Neural progenitor cell (in vitro differentiated cells): ENCODE measurements at regions not wholly inside any gene's neighbourhood (a gene's known extent, or its start where the extent isn't known, plus 50 kb on each side); places are given as distances from the start of the nearest gene placed in this dataset.

Experiments used
- DNase-seq: peaks from one replicate; pipeline ENCODE4 v3.0.0-alpha.2; 2016; ENCODE audit warnings: low spot score
- H2AFZ ChIP-seq: fragments of 200-600 bp; sonication (generic); replicated peaks from 2 replicates; pipeline ENCODE4 v1.6.1; 2016; ENCODE audit warnings: antibody characterized with exemption
- H3F3A ChIP-seq: fragments of 200-600 bp; sonication (generic); 2 replicates; pipeline ENCODE4 v1.6.1; 2016; ENCODE audit warnings: antibody characterized with exemption, low read depth
- H3K27ac ChIP-seq: fragments of 200-600 bp; sonication (generic); 2 replicates; pipeline ENCODE4 v1.5.1; 2016; ENCODE audit warnings: mild to moderate bottlenecking
- H3K27me3 ChIP-seq: fragments of 200-600 bp; sonication (generic); 2 replicates; pipeline ENCODE4 v1.6.1; 2016; ENCODE audit warnings: mild to moderate bottlenecking, moderate library complexity
- H3K36me3 ChIP-seq: fragments of 200-600 bp; sonication (generic); 2 replicates; pipeline ENCODE4 v1.5.1; 2016
- H3K4me1 ChIP-seq: fragments of 200-600 bp; sonication (generic); 2 replicates; pipeline ENCODE4 v1.6.1; 2016; ENCODE audit warnings: mixed run types
- H3K4me2 ChIP-seq: fragments of 200-600 bp; sonication (generic); 2 replicates; pipeline ENCODE4 v1.6.1; 2016
- H3K4me3 ChIP-seq: fragments of 200-600 bp; sonication (generic); 2 replicates; pipeline ENCODE4 v1.5.1; 2016
- H3K79me2 ChIP-seq: fragments of 200-600 bp; sonication (generic); 2 replicates; pipeline ENCODE4 v1.6.1; 2016; ENCODE audit warnings: low read depth
- H3K9ac ChIP-seq: fragments of 200-600 bp; sonication (generic); 2 replicates; pipeline ENCODE4 v1.6.1; 2016
- H3K9me3 ChIP-seq: fragments of 200-600 bp; sonication (generic); 2 replicates; pipeline ENCODE4 v1.5.1; 2016; ENCODE audit warnings: low read depth
- H4K20me1 ChIP-seq: fragments of 200-600 bp; sonication (generic); 2 replicates; pipeline ENCODE4 v1.6.1; 2016; ENCODE audit warnings: low read depth
- H3K27ac Mint-ChIP-seq: 3 replicates; pipeline ENCODE4 v1.8.0; 2021; ENCODE audit warnings: mixed read lengths
- H3K27me3 Mint-ChIP-seq: 2 replicates; pipeline ENCODE4 v1.8.0; 2022; ENCODE audit warnings: low read depth, mild to moderate bottlenecking, inconsistent platforms, moderate library complexity, mixed read lengths; ENCODE audit not compliant: insufficient read depth
- H3K36me3 Mint-ChIP-seq: 3 replicates; pipeline ENCODE4 v1.8.0; 2021; ENCODE audit warnings: mixed read lengths
- H3K4me1 Mint-ChIP-seq: 3 replicates; pipeline ENCODE4 v1.8.0; 2021; ENCODE audit warnings: mixed read lengths
- H3K4me3 Mint-ChIP-seq: 3 replicates; pipeline ENCODE4 v1.8.0; 2021; ENCODE audit warnings: mild to moderate bottlenecking, moderate library complexity, mixed read lengths
- H3K9me3 Mint-ChIP-seq: 3 replicates; pipeline ENCODE4 v1.8.0; 2020; ENCODE audit warnings: mixed read lengths
- CTCF ChIP-seq: fragments of 200-600 bp; sonication (generic); IDR thresholded peaks from 2 replicates; pipeline ENCODE4 v1.5.1; 2017; ENCODE audit warnings: antibody characterized with exemption, mild to moderate bottlenecking
- EZH2 ChIP-seq: fragments of 200-600 bp; sonication (generic); IDR thresholded peaks from 2 replicates; pipeline ENCODE4 v1.6.1; 2017; ENCODE audit warnings: antibody characterized with exemption, mild to moderate bottlenecking, moderate library complexity
- EZH2phosphoT487 ChIP-seq: fragments of 200-600 bp; sonication (generic); IDR thresholded peaks from 2 replicates; pipeline ENCODE4 v1.6.1; 2017; ENCODE audit warnings: antibody characterized with exemption

GRCh38 chr1:222087221-222087920 is 345.5 kb upstream of the DUSP10 start:
- Histone ChIP-seq H3K9ac (no peak overlapping the region), H3K9me3 (no peaks in the 10 kb centered on the region), H3F3A (no peaks in the 10 kb centered on the region), H3K27ac (no peak overlapping the region), H3K4me3 (no peak overlapping the region), H3K4me1 (no peaks in the 10 kb centered on the region), H3K27me3 (no peaks in the 10 kb centered on the region), H3K4me2 (no peak overlapping the region), H4K20me1 (no peaks in the 10 kb centered on the region), H2AFZ (no peak overlapping the region), H3K79me2 (no peaks in the 10 kb centered on the region), H3K36me3 (no peaks in the 10 kb centered on the region)
- H3K36me3 Mint-ChIP-seq: no peaks in the 10 kb centered on the region
- no peak overlapping the region for H3K4me3 Mint-ChIP-seq
- H3K27ac Mint-ChIP-seq: no peak overlapping the region
- DNase-seq: no peak
- peaks cover 6% of the 10 kb centered on the region for H3K4me1 Mint-ChIP-seq
- H3K27me3 Mint-ChIP-seq: peaks cover 3% of the 10 kb centered on the region
- TF ChIP-seq EZH2phosphoT487 (no peak), EZH2 (no peak), CTCF (no peak)
- H3K9me3 Mint-ChIP-seq: peaks cover 12% of the 10 kb centered on the region

GRCh38 chr1:222084996-222085395 is 343.1 kb upstream of the DUSP10 start:
- no peak overlapping the region for H3K4me3 Mint-ChIP-seq
- H3K4me1 Mint-ChIP-seq: peaks cover 6% of the 10 kb centered on the region
- H3F3A ChIP-seq: no peaks in the 10 kb centered on the region
- no peak overlapping the region for H2AFZ ChIP-seq
- no peaks in the 10 kb centered on the region for H3K79me2 ChIP-seq
- no peak overlapping the region for H3K4me2 ChIP-seq
- H3K9me3 Mint-ChIP-seq: peaks cover 15% of the 10 kb centered on the region
- no peak overlapping the region for H3K4me3 ChIP-seq
- no peaks in the 10 kb centered on the region for H3K36me3 Mint-ChIP-seq
- H4K20me1 ChIP-seq: no peaks in the 10 kb centered on the region
- H3K27me3 ChIP-seq: no peaks in the 10 kb centered on the region
- no peak overlapping the region for H3K27ac Mint-ChIP-seq
- no peak for DNase-seq
- H3K27me3 Mint-ChIP-seq: peaks cover 3% of the 10 kb centered on the region
- H3K36me3 ChIP-seq: no peaks in the 10 kb centered on the region
- no peaks in the 10 kb centered on the region for H3K4me1 ChIP-seq
- no peak overlapping the region for H3K9ac ChIP-seq
- TF ChIP-seq EZH2phosphoT487: no peak
- no peak for TF ChIP-seq EZH2
- TF ChIP-seq CTCF: no peak
- no peaks in the 10 kb centered on the region for H3K9me3 ChIP-seq
- H3K27ac ChIP-seq: no peak overlapping the region

GRCh38 chr1:222084048-222084447 is 342.2 kb upstream of the DUSP10 start:
- no peak overlapping the region for H3K4me2 ChIP-seq
- Mint-ChIP-seq H3K4me1 (peaks cover 6% of the 10 kb centered on the region), H3K27ac (no peak overlapping the region), H3K27me3 (peaks cover 3% of the 10 kb centered on the region), H3K9me3 (peaks cover 15% of the 10 kb centered on the region), H3K36me3 (no peaks in the 10 kb centered on the region), H3K4me3 (no peak overlapping the region)
- H3K79me2 ChIP-seq: no peaks in the 10 kb centered on the region
- no peaks in the 10 kb centered on the region for H3K4me1 ChIP-seq
- H4K20me1 ChIP-seq: no peaks in the 10 kb centered on the region
- H3K27me3 ChIP-seq: no peaks in the 10 kb centered on the region
- H3F3A ChIP-seq: no peaks in the 10 kb centered on the region
- H2AFZ ChIP-seq: no peak overlapping the region
- TF ChIP-seq EZH2phosphoT487 (no peak), EZH2 (no peak), CTCF (no peak)
- no peak overlapping the region for H3K27ac ChIP-seq
- no peak for DNase-seq
- H3K9me3 ChIP-seq: no peaks in the 10 kb centered on the region
- H3K4me3 ChIP-seq: no peak overlapping the region
- H3K36me3 ChIP-seq: no peaks in the 10 kb centered on the region
- H3K9ac ChIP-seq: no peak overlapping the region
